GM18858 (cell line): ENCODE measurements at regions not wholly inside any gene's neighbourhood (a gene's known extent, or its start where the extent isn't known, plus 50 kb on each side); places are given as distances from the start of the nearest gene placed in this dataset.

Experiments used
- ATAC-seq: cut with Tn5 transposase; IDR thresholded peaks from one replicate; pipeline ENCODE4 v1.9.1; 2021; ENCODE audit not compliant: unreplicated experiment

DNA sequence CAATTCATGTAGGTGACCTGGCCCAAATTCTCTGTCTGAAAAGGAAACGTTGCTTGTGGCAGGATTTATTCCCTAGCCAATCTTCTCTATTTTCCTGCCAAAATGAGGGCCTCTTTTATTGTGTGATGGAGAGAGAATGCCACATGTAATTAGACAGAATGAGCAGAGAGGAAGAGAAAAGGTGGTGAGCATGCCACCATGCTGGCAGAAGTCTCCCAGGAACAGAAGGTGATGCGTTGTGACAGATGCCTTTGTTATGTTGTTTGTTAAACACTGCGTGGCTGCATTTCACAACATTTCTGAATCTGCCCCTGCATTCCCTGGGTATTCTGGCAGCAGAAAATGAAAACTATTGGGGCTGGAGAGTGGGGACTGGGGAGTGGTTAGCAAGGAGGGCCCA, 577.6 kb downstream of the TLR4 start:
- ATAC-seq, result no peak

GRCh38 chr9:118283488-118283887, 579.3 kb downstream of the TLR4 start:
- ATAC-seq, result no peak

- no peak for ATAC-seq
Observed at GRCh38 chr9:118290116-118290515, 585.9 kb downstream of the TLR4 start.

DNA sequence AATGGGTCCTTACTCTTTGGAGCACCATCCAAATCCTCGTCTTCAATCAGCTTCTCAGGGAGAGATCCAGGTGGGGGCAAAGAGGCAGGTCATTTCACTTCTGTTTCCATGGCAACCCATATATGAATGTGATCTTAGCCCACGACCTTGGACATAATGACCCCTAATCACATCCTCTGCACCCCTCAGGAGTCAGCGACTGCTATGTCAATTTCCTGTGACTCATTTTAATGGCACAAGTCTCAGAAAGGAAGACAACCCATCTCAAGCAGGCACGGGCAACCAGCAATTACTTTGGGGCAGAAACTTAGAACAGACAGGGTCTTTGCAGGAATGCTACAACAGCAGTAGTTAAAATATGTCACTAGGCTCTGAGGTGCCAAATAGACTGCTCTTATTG, 591.2 kb downstream of the TLR4 start:
- ATAC-seq, result no peak

- no peak for ATAC-seq
Observed at GRCh38 chr9:118302721-118303120, 598.5 kb downstream of the TLR4 start.

- ATAC-seq, result no peak
Observed at GRCh38 chr9:118303216-118303615, 599.0 kb downstream of the TLR4 start.

DNA sequence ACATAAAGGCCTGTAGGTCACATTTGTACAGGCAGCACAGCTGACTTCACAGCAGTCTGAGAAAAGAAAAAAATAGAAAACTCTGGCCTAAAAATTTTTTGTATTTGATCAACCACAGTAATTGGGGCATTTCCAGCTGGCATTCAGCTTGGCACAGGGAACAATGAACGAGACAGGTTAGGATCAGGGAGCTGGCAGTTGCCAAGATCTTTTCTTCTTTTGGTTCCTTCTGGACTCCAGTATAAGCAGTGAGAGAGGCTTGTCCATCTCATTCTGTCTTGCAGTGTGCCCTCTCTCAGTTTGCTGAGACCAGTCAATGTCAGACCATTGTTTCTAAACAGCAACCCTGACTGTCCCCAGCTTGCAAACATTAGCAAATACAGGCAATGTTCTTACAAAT, 601.1 kb downstream of the TLR4 start:
- ATAC-seq, result no peak

GRCh38 chr9:118306801-118307200, 602.6 kb downstream of the TLR4 start:
- no peak for ATAC-seq

GRCh38 chr9:118313965-118314364, 609.8 kb downstream of the TLR4 start:
- no peak for ATAC-seq

DNA sequence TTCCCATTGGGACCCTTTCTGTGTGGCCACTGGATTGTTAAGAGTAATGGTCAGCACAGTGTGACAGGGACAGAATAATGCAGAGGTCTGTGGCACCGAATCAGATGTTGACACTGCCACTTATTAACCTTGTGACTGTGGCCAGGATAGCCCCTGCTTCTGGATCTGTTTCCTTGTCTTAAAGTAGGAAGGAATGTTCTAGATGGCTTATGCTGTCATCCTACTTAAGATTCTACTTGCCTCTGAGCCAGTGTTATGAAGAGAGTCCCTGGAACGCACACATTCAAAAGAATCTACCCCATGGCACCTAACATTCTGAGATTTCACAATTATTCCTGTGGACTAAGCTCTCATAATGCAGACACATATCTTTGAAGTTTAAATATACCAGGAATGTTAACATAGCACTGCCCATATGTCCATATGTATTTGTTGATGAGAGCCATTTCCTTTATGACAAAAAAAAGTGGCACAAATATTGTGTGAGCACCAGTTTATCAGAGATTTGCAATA, 612.7 kb downstream of the TLR4 start:
- no peak for ATAC-seq

- no peak for ATAC-seq
Observed at GRCh38 chr9:118318770-118319431, 614.7 kb downstream of the TLR4 start.

DNA sequence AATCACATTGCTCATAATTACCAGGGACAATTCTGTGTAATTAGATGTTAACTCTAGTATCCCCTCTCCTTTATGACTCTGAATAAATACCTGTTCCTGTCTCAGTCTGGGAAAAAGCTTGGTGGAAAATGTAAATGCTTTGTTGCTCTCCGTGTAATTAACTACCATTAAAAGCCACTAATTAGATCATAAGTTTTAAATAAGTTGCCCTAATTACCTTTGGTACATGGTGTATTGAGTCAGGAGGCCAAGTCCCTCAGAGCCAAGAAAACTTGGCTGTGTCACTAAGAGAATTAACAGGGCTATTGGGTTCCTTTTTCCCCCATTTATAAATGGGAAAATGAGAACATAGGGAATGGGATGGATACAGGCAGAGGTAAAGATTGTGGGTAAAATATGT, 617.6 kb downstream of the TLR4 start:
- no peak for ATAC-seq

GRCh38 chr9:118324706-118325105, 620.5 kb downstream of the TLR4 start:
- no peak for ATAC-seq

DNA sequence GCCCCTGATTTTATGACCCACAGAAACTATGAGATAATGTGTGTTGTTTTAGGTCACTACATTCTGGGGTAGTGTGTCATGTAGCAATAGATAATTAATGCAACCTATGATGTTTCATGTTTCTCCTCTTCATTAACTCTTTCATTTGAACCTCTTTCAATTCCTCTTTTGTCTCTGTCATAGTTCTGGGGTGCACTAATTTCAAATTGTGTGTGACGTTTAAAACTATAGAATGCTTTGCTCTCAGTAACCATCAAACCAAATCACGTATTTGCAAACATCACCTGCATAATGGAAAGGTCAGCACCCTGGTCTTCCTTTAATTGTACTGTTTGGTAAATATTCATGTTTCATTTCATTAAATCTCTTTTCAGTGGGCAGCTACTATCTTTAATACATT, 621.6 kb downstream of the TLR4 start:
- ATAC-seq, result no peak

DNA sequence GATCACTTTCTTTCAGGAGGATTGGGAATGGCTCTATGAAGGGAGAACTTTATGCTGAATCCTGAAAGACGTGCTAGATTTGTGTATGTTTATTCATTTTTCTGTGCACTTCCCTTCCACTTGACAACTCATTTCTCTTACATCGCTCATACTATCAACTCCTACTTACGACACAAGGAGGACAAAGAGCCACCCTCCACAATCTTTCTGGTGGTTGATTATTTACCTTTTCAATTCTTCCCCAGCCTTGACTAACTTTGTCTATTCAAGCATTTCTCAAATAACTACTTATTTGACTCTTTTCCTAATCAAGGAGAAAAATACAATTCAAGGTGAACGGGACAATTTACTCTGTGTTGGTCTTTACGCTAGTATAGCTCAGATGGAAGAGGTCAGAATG, 622.1 kb downstream of the TLR4 start:
- no peak for ATAC-seq

DNA sequence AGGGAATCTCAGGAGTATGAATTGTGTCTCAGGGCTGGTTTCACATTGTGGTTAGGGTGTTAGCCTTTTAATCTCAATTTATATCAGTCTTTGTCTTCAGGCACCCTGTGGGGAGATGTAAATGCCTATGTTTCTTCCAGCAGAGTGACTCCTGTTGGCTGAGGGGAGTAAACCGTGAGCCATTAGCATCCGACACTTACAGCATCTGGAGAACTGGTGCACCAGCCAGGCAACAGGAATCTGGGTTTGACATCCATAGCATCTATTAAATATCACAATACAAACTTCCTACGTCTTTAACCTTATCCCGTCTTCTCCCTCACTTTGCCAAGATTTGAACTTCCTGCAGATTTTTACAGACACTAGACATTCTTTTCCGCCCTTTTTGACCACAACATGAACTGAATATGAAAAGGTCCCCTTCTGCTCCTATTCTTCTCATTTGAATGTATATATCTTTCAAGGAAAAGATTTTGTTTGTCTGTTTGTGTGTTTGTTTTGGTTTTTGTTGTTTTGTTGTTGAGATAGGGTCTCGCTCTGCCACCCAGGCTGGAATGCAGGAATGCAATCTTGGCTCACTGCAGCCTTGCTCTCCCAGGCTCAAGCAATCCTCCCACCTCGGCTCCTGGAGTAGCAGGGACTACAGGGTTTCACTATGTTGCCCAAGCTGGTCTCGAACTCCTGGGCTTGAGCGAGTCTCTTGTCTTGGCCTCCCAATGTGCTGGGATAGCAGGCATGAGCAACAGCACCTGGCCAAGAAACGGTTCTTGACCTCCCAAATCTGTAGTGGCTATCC, 626.2 kb downstream of the TLR4 start:
- ATAC-seq, result no peak

DNA sequence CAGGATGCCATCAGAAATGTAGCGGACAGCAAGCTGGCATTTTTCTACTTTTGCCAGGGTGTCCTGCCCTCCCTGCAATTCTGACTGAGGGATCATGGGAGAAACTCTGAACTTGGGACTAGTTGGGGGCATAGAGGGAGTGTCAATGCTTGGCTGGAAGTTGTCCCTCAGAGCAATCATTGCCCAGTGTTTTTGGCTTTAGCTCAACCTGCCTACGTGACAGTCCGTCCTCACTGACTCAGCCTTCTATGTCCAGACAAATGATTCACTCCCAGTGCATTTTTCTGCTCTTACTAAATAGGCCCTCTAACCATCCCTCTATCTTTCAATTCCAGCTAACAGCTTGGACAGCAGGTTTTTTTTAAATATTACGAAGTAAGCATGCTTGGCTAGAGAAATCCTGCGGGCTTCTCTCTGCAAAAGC, 627.4 kb downstream of the TLR4 start:
- no peak for ATAC-seq

- no peak for ATAC-seq
Observed at GRCh38 chr9:118336250-118336942, 632.2 kb downstream of the TLR4 start.

DNA sequence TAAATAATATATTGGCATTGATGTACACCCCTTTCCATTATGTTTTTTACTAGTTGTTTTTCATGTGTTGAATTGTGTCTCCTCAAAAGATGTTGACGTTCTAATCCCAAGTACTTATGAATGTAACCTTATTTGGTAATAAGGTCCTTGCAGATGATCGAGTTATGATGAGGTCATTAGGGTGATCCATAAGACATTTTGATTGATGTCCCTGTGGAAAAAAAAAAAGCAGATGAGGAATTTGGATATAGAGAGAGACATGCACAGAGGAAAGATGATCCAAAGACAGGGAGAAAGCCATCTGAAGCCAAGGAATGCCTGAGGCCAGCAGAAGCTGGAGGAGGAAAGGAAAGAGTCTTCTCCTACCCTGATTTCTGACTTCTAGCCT, 632.7 kb downstream of the TLR4 start:
- no peak for ATAC-seq

- no peak for ATAC-seq
Observed at GRCh38 chr9:118360036-118360435, 655.8 kb downstream of the TLR4 start.

DNA sequence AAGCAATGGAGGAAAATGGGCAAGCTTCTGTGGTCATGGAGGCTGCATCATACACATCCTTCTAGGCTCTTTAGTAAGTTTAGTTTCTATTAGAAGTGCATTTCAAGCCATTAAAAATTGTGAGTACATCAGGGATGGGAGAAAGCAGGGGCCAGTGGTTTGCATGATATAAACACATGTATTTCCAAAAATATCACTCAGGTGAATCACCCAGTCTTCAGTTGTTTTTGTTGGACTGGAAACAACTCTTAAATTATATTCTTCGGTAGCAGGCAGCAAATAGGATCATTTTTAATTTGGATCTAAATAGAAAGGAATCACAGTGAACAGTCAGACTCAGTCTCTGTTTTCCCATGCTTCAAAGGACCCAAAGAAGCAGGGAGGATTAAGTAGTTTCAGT, 657.9 kb downstream of the TLR4 start:
- no peak for ATAC-seq

- ATAC-seq, result no peak
Observed at GRCh38 chr9:118362596-118362995, 658.4 kb downstream of the TLR4 start.
